Upper lobe of left lung (tissue), 6 donors: ENCODE measurements at regions not wholly inside any gene's neighbourhood (a gene's known extent, or its start where the extent isn't known, plus 50 kb on each side); places are given as distances from the start of the nearest gene placed in this dataset.

Experiments
- ATAC-seq, 2 donors: fragments of 200-7000 bp; cut with Tn5 transposase; one replicate each; pipeline ENCODE4 v1.9.1; 2022; ENCODE audit warnings: mild to moderate bottlenecking in 2 of 2, moderate library complexity in 2 of 2; ENCODE audit not compliant: low FRiP score in 2 of 2
- DNase-seq, 2 donors: peaks; one replicate each; pipeline ENCODE4 v3.0.0-alpha.2; 2019 to 2020
- H3K27ac ChIP-seq, 4 donors: fragments of 200-600 bp; sonication (generic); one replicate each; pipeline ENCODE4 v1.5.1; 2016 to 2019
- H3K27me3 ChIP-seq, 4 donors: fragments of 200-600 bp; sonication (generic); one replicate each; pipeline ENCODE4 v1.5.1; 2017 to 2019
- H3K36me3 ChIP-seq, 4 donors: fragments of 200-600 bp; sonication (generic); one replicate each; pipeline ENCODE4 v1.5.1; 2016 to 2019
- H3K4me1 ChIP-seq, 4 donors: fragments of 200-600 bp; sonication (generic); one replicate each; pipeline ENCODE4 v1.5.1; 2018 to 2019
- H3K4me3 ChIP-seq, 4 donors: fragments of 200-600 bp; sonication (generic); one replicate each; pipeline ENCODE4 v1.5.1; 2017 to 2019; ENCODE audit warnings: mild to moderate bottlenecking in 2 of 4, moderate library complexity in 1 of 4
- H3K9me3 ChIP-seq, 4 donors: fragments of 200-600 bp; sonication (generic); one replicate each; pipeline ENCODE4 v1.5.1; 2018 to 2019
- CTCF ChIP-seq, 6 experiments: fragments of 450-650 bp in 4 of 6; fragments of 200-600 bp in 2 of 6; sonication (generic) in 2 of 6; IDR thresholded peaks; one replicate each; pipeline ENCODE4 v1.5.1; 2016 to 2019; ENCODE audit warnings: antibody characterized with exemption in 6 of 6
- EP300 ChIP-seq, 4 donors: sonication (generic); formaldehyde crosslinking; IDR thresholded peaks; one replicate each; pipeline ENCODE4 v1.5.1; 2017; ENCODE audit warnings: antibody characterized with exemption in 4 of 4, control low read depth in 2 of 4
- POLR2A ChIP-seq, 4 donors: fragments of 450-650 bp; IDR thresholded peaks; one replicate each; pipeline ENCODE4 v1.5.1; 2016 to 2017; ENCODE audit warnings: antibody characterized with exemption in 4 of 4, mild to moderate bottlenecking in 2 of 4
- POLR2AphosphoS5 ChIP-seq, 2 donors: sonication (generic); formaldehyde crosslinking; IDR thresholded peaks; one replicate each; pipeline ENCODE4 v1.5.1; 2017; ENCODE audit warnings: antibody characterized with exemption in 2 of 2
- WGBS, 2 donors: methylation state at CpG; one replicate each; pipeline ENCODE4 v1.1.5; 2017 to 2018; 5-methylcytosine and 5-hydroxymethylcytosine counted together
- donor health status: DM: no; HTN: no; CAD: no; lungs with moderate emphysema.
- donor health status: DM: no; HTN: yes; CAD: no; lungs with severe emphysema.

GRCh38 chr5:89299998-89300397 lies 417.0 kb upstream of the MEF2C start:
- 84 to 85% methylated on average over 2 of the region's 2 CpGs for WGBS, 2 donors
- no peaks in the 10 kb centered on the region for H3K36me3 ChIP-seq
- DNase-seq, result no peak
- H3K4me3 ChIP-seq, result no peak overlapping the region
- no peaks in the 10 kb centered on the region for H3K9me3 ChIP-seq
- no peaks in the 10 kb centered on the region for H3K27me3 ChIP-seq
- no peak overlapping the region for H3K27ac ChIP-seq
- H3K4me1 ChIP-seq, result peaks cover 0 to 6% (median 0%) of the 10 kb centered on the region in 4 donors
- no peak for ATAC-seq
- no peak for TF ChIP-seq CTCF (IDR thresholded peaks at IDR 0.05)
- TF ChIP-seq POLR2AphosphoS5 (IDR thresholded peaks at IDR 0.05), result no peak
- no peak for TF ChIP-seq POLR2A (IDR thresholded peaks at IDR 0.05)
- TF ChIP-seq EP300 (IDR thresholded peaks at IDR 0.05), result no peak

- DNase-seq (no peak), ATAC-seq (no peak)
- TF ChIP-seq CTCF (IDR thresholded peaks at IDR 0.05), result no peak
- no peak for TF ChIP-seq EP300 (IDR thresholded peaks at IDR 0.05)
- TF ChIP-seq POLR2AphosphoS5 (IDR thresholded peaks at IDR 0.05), result no peak
- no peak for TF ChIP-seq POLR2A (IDR thresholded peaks at IDR 0.05)
- no peak overlapping the region for H3K27ac ChIP-seq
- no peaks in the 10 kb centered on the region for H3K36me3 ChIP-seq
- H3K27me3 ChIP-seq, result no peaks in the 10 kb centered on the region
- WGBS, 2 donors, result 74 to 90% methylated on average over 1 of the region's 1 CpG
- H3K4me3 ChIP-seq, result no peak overlapping the region
- peaks cover 0 to 6% (median 0%) of the 10 kb centered on the region in 4 donors for H3K4me1 ChIP-seq
- no peaks in the 10 kb centered on the region for H3K9me3 ChIP-seq
These were observed 414.1 kb upstream of the MEF2C start for GRCh38 chr5:89297066-89297465.

- Histone ChIP-seq H3K4me1 (peaks cover 0 to 3% (median 0%) of the 10 kb centered on the region in 4 donors), H3K27ac (peak overlapping the region in 2 of 4 donors; percentile 24 to 54), H3K9me3 (no peaks in the 10 kb centered on the region), H3K27me3 (no peaks in the 10 kb centered on the region), H3K36me3 (no peaks in the 10 kb centered on the region), H3K4me3 (no peak overlapping the region)
- TF ChIP-seq POLR2A (IDR thresholded peaks at IDR 0.05) (no peak), POLR2AphosphoS5 (IDR thresholded peaks at IDR 0.05) (peak in 1 of 2 donors; percentile 26)
- DNase-seq, result no peak
- peak in 1 of 2 donors; percentile 81 for ATAC-seq
- 21 to 33% methylated on average over 2 of the region's 2 CpGs for WGBS, 2 donors
These were observed 410.8 kb upstream of the MEF2C start for GRCh38 chr5:89293810-89294209.

- H3K4me3 ChIP-seq, result no peak overlapping the region
- H3K9me3 ChIP-seq, result no peaks in the 10 kb centered on the region
- DNase-seq (no peak), ATAC-seq (no peak)
- 75 to 88% methylated on average over 2 of the region's 2 CpGs for WGBS, 2 donors
- no peak for TF ChIP-seq POLR2AphosphoS5 (IDR thresholded peaks at IDR 0.05)
- no peak for TF ChIP-seq CTCF (IDR thresholded peaks at IDR 0.05)
- TF ChIP-seq POLR2A (IDR thresholded peaks at IDR 0.05), result no peak
- no peak for TF ChIP-seq EP300 (IDR thresholded peaks at IDR 0.05)
- H3K36me3 ChIP-seq, result no peaks in the 10 kb centered on the region
- H3K27ac ChIP-seq, result no peak overlapping the region
- H3K27me3 ChIP-seq, result no peaks in the 10 kb centered on the region
- peaks cover 0 to 3% (median 0%) of the 10 kb centered on the region in 4 donors for H3K4me1 ChIP-seq
These were observed 409.5 kb upstream of the MEF2C start for GRCh38 chr5:89292487-89292886.

- Histone ChIP-seq H3K36me3 (no peaks in the 10 kb centered on the region), H3K4me1 (peaks cover 0 to 3% (median 0%) of the 10 kb centered on the region in 4 donors), H3K27me3 (no peaks in the 10 kb centered on the region), H3K27ac (no peak overlapping the region), H3K9me3 (no peaks in the 10 kb centered on the region), H3K4me3 (no peak overlapping the region)
- TF ChIP-seq EP300 (IDR thresholded peaks at IDR 0.05), result no peak
- TF ChIP-seq POLR2A (IDR thresholded peaks at IDR 0.05), result no peak
- no peak for TF ChIP-seq POLR2AphosphoS5 (IDR thresholded peaks at IDR 0.05)
- TF ChIP-seq CTCF (IDR thresholded peaks at IDR 0.05), result no peak
- ATAC-seq, result no peak
- no peak for DNase-seq
- 58 to 61% methylated on average over 3 of the region's 3 CpGs for WGBS, 2 donors
These were observed 406.6 kb upstream of the MEF2C start for GRCh38 chr5:89289604-89290003.
